Mammary epithelial cell (primary cell): ENCODE measurements at regions not wholly inside any gene's neighbourhood (a gene's known extent, or its start where the extent isn't known, plus 50 kb on each side); places are given as distances from the start of the nearest gene placed in this dataset.

Experiments
- CTCF ChIP-seq, 2 donors: IDR thresholded peaks in 1 of 2; conservative IDR thresholded peaks in 1 of 2; 2 replicates each; pipeline ENCODE4 v1.5.1; 2011 to 2012; ENCODE audit warnings: inconsistent platforms in 2 of 2, low read length in 2 of 2, mild to moderate bottlenecking in 2 of 2, control low read depth in 1 of 2, low read depth in 1 of 2; ENCODE audit not compliant: insufficient read depth in 1 of 2; ENCODE audit errors: extremely low read depth in 1 of 2
- EZH2 ChIP-seq: IDR thresholded peaks from 2 replicates; pipeline ENCODE4 v1.6.1; 2012; ENCODE audit warnings: low read length, inconsistent platforms, borderline replicate concordance

- no peak for TF ChIP-seq CTCF (conservative IDR thresholded peaks at IDR 0.05 in 1 of 2, IDR thresholded peaks at IDR 0.05 in 1 of 2; ENCODE audit: extremely low read depth in 1 of 2, insufficient read depth in 1 of 2, low read depth in 1 of 2, low read length in 2 of 2)
- TF ChIP-seq EZH2: no peak
Observed at GRCh38 chr16:6363896-6364607, 968.6 kb upstream of the RBFOX1 start.
